ENCODE measurements at regions not wholly inside any gene's neighbourhood (a gene's known extent, or its start where the extent isn't known, plus 50 kb on each side); places are given as distances from the start of the nearest gene placed in this dataset.
"Not testable (repeated sequence)": the region's sequence is repeated elsewhere in the genome, so short reads cannot be mapped to it uniquely, and the experiment has no call there.

DNA sequence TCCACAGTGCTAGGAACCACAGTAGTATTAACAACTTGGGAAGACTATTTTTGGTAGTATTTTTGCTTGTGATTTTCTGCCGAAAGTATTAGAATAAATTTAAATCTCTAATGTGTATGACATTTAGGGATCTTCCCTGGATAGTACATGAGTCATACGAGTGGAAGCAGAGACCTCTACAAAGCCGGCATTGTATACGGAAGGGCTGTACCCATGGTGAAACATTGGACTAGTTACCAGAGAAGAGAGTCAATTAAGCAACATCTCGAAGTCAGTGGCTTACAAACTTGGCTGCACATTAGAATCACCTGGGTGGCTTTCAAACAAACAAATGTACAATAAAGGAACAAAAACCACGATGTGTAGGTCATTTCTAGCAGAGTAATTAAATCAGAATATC, 1131.7 kb upstream of the LRRTM1 start:
- DNase-seq (ENCODE audit: low spot score): no peak
- intact Hi-C loops (cut with DNase I): no loop called here
- no peak for ATAC-seq

GRCh38 chr2:81412681-81413080, 1108.1 kb upstream of the LRRTM1 start:
- intact Hi-C loops (cut with DNase I): no loop called here
- DNase-seq (ENCODE audit: low spot score) (no peak), ATAC-seq (no peak)

- ATAC-seq (no peak), DNase-seq (ENCODE audit: low spot score) (no peak)
- intact Hi-C loops (cut with DNase I): no loop called here
Observed at GRCh38 chr2:81403508-81403907, 1099.0 kb upstream of the LRRTM1 start.

- ATAC-seq: no peak
- intact Hi-C loops (cut with DNase I): no loop called here
- no peak for DNase-seq (ENCODE audit: low spot score)
Observed at GRCh38 chr2:81396417-81397019, 1092.0 kb upstream of the LRRTM1 start.

- ATAC-seq: no peak
- intact Hi-C loops (cut with DNase I): no loop called here
- DNase-seq (ENCODE audit: low spot score): no peak
Observed at GRCh38 chr2:81395746-81396145, 1091.2 kb upstream of the LRRTM1 start.

- DNase-seq (ENCODE audit: low spot score) (no peak), ATAC-seq (no peak)
- intact Hi-C loops (cut with DNase I): no loop called here
Observed at GRCh38 chr2:81389203-81389602, 1084.7 kb upstream of the LRRTM1 start.

- no peak for ATAC-seq
- no peak for DNase-seq (ENCODE audit: low spot score)
- intact Hi-C loops (cut with DNase I): no loop called here
Observed at GRCh38 chr2:81363800-81364199, 1059.2 kb upstream of the LRRTM1 start.

DNA sequence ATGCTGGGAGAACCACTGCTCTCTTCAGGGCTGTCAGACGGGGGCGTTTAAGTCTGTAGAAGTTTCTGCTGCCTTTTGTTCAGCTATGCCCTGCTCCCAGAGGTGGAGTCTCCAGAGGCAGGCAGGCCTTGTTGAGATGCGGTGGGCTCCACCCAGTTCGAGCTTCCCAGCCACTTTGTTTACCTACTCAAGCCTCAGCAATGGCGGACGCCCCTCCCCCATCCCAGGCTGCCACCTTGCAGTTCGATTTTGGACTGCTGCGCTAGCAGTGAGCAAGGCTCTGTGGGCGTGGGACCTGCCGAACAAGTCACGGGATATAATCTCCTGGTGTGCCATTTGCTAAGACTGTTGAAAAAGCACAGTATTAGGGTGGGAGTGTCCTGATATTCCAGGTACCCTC, 1057.9 kb upstream of the LRRTM1 start:
- intact Hi-C loops (cut with DNase I); DNase-seq (ENCODE audit: low spot score); ATAC-seq: not testable (repeated sequence)

DNA sequence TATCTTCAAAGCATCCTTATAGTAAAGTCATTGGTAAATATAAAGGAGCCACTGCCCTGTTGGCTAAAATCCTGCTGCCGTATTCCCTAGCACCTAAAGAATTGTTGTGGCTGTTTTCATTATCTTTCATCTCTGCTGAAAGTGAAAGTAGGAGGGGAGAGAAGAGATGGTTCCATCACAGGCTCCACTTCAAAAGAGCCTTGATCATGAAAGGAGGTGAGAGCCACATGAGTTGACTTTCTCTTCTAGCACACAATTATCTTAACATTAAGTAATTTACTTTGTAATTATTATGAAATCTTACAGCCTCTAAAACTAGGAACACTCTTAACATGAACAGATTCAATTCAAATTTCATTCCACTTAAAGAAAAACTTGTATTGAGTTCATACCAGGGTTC, 1050.9 kb upstream of the LRRTM1 start:
- intact Hi-C loops (cut with DNase I): no loop called here
- ATAC-seq: no peak
- no peak for DNase-seq (ENCODE audit: low spot score)

DNA sequence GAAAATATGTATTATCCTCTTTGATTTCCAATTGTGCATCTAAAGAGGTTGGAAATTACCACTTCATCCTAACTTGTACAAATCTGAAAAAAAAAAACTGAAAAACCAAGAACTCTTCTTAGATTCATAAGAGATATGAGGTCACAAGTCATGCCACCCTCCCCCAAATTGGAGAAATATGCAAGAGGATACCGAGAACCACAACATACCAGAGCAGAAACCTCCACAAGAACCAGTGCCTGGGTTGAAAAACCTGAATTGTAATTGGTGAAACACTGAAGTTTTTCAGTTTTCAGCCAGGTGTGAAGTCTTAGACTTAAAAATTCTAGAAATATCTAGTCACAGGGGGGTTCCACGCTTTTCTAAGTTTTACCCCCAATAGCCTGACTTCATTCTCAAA, 1029.5 kb upstream of the LRRTM1 start:
- no peak for ATAC-seq
- no peak for DNase-seq (ENCODE audit: low spot score)
- intact Hi-C loops (cut with DNase I): no loop called here

- ATAC-seq (no peak), DNase-seq (ENCODE audit: low spot score) (no peak)
- intact Hi-C loops (cut with DNase I): no loop called here
Observed at GRCh38 chr2:81328968-81329367, 1024.4 kb upstream of the LRRTM1 start.

DNA sequence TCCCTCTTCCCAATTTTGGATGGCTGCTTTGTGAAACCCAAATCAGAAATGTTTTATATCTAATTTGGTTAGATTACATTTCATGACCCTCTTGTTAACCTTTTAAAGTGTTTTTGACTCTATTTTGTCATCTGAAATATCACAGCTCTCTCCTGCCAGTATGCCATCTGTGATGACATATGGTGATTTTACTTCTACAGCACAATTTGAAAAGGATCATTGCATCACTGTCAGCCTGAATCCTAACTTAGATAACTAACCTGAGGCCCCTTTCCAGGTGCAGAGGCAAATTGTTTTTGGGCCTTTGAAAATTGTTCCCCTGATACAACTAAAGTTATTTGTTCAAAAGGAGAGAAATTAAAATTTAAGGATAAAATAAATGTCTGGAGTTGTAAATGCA, 1023.4 kb upstream of the LRRTM1 start:
- DNase-seq (ENCODE audit: low spot score): no peak
- intact Hi-C loops (cut with DNase I): no loop called here
- ATAC-seq: no peak

DNA sequence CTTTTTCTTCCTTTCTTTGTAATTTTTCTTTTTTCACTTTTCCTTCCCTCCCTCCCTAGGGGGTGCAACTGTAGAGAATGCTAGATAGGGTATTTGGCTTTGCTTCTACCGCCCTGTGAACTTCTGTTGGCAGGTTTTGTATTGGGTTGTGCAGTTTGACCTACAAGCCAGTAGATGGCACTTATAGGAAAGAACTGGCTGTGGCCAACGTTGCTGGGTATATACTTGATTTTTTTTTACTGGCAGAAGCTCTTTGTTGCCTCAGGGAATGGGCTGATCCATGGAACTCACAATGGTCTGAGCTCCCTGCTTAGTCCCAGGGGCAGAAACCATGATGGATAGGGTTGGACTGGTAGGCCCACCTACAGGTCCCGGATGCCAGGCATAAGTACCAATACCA, 1019.5 kb upstream of the LRRTM1 start:
- intact Hi-C loops (cut with DNase I): no loop called here
- ATAC-seq (no peak), DNase-seq (ENCODE audit: low spot score) (no peak)

DNA sequence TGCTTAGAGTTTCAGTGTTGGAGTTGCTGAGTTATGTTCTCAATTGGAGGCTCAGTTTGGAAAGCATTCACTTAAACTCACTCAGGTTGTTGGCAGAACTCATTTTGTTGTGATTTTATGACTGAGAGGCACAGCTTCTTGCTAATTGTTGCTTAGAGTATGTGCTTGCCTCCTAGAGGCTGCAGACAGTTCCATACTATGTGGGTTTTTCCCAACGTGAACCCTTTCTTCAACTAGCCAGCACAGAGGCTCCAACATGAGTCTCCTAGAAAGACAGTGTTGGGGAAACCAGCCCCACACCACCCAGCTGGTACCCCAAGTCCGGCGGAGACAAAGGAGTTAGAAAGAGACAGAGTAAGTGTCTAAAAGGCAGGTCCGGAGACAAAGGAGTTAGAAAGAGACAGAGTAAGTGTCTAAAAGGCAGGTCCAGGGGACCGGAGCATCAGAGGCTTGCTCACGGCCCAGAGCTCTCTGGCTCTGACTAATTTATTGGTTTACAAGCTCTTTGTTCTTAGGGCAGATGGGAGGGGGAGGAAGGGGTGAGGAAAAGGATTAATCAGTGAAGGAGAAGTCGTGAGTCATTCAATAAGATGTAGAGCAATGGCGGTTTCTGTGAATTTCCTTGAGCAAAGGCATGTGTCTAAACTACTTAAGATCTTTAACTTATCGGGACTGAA, 999.7 kb upstream of the LRRTM1 start:
- intact Hi-C loops (cut with DNase I): no loop called here
- no peak for ATAC-seq
- DNase-seq (ENCODE audit: low spot score): no peak

DNA sequence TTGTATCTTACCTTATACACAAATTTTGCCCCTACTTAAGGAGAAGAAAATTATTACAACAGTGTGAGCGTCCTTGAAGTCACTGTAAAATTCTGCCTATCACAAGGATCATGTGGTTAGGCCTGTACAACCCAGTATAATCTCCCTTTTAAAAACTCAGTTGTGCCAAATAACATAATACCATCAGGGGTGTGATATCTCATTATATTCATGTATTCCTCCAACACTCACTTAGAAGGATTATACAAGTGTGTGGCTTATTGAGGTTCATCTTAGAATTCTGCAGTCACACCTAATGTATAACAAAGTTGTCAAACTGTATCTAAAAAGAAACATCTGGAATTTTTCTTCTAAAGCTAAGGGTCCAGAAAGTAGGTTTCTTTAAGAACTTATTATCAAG, 998.8 kb upstream of the LRRTM1 start:
- DNase-seq (ENCODE audit: low spot score) (no peak), ATAC-seq (no peak)
- intact Hi-C loops (cut with DNase I): no loop called here

DNA sequence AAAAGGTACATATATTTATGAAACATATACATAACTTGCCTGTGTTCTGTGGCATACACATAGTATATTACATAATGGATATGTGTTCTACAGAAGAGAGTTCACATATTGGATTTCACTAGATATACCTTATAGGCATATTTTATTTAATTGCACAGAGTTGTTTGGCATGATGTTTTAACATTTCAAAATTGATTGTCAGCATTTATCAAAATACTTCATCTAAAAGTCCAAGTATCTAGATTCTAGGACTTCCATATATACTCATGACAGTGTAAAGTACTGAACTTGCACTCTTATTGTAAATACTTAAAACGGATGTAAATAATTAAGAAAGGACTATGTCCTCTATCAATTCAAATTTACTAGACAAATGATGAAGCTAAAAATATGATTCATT, 995.3 kb upstream of the LRRTM1 start:
- no peak for ATAC-seq
- intact Hi-C loops (cut with DNase I): no loop called here

DNA sequence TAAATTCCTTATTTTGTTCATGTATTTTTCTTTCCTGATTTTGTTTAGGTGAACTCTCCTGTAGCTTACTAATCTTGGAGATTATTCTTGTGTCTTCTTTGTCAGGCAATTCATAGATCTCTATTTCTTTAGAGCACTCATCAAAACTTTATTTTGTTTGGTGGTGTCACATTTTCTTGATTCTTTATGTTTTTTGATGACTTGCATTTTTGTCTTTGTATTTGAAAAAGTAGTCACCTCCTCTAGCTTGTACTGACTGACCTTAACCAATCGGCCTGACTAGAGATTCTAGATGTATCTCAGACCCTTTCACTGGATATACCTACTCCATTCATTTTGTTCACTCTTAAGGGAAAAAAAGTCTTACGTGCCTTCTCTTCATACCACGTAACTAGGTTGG, 986.3 kb upstream of the LRRTM1 start:
- intact Hi-C loops (cut with DNase I): no loop called here
- DNase-seq (ENCODE audit: low spot score): no peak

More for the DNA sequence above, 995.3 kb upstream of the LRRTM1 start:
- DNase-seq (ENCODE audit: low spot score): no peak

GRCh38 chr2:81283081-81283480, 978.5 kb upstream of the LRRTM1 start:
- no peak for ATAC-seq
- intact Hi-C loops (cut with DNase I): no loop called here
- DNase-seq (ENCODE audit: low spot score): no peak

More for the DNA sequence above, 986.3 kb upstream of the LRRTM1 start:
- no peak for ATAC-seq

- ATAC-seq: no peak
- DNase-seq (ENCODE audit: low spot score): no peak
- intact Hi-C loops (cut with DNase I): no loop called here
Observed at GRCh38 chr2:81282151-81282769, 977.7 kb upstream of the LRRTM1 start.

GRCh38 chr2:81276595-81276994, 972.0 kb upstream of the LRRTM1 start:
- intact Hi-C loops (cut with DNase I): no loop called here
- DNase-seq (ENCODE audit: low spot score) (no peak), ATAC-seq (no peak)

GRCh38 chr2:81266106-81266505, 961.6 kb upstream of the LRRTM1 start:
- DNase-seq (ENCODE audit: low spot score): no peak
- intact Hi-C loops (cut with DNase I): no loop called here
- no peak for ATAC-seq
